ENCODE measurements at regions not wholly inside any gene's neighbourhood (a gene's known extent, or its start where the extent isn't known, plus 50 kb on each side); places are given as distances from the start of the nearest gene placed in this dataset.

DNA sequence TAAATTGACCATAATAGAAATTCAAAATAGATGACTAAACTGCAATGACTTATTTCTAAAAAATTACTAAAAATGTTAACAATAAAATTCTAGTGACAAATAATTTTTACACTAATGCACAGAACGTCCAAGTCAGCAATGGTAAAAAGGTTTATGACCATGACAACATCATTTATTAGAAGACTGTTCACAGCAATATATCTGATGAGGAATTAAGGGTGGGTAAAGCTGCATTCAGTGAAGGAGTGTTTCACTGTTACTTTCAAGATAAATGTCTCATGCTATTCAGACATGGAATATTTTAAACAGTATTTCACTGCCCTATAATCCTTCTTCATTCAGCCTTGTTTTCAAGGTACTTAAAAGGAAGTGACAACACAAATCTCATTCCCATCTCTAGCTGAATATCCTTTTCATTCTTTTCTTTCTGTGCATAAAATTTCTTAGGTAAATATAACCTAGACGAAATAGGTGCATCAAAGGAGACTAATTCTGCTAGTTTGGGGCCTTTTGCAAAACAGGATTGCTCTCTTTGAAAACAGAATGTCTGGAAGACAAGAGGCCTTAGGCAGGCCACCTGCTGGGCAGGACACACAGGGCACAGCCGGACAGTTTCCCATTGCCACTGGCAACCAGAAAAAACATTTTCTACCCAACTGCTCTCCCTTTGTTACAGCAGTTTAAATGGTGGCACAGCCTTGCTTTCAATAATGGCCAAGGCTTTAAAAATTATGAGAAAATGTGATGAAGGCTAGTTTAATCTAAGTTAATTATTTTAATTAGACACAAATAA is 600.3 kb downstream of the SPRY1 start:
- no peak for DNase-seq

DNA sequence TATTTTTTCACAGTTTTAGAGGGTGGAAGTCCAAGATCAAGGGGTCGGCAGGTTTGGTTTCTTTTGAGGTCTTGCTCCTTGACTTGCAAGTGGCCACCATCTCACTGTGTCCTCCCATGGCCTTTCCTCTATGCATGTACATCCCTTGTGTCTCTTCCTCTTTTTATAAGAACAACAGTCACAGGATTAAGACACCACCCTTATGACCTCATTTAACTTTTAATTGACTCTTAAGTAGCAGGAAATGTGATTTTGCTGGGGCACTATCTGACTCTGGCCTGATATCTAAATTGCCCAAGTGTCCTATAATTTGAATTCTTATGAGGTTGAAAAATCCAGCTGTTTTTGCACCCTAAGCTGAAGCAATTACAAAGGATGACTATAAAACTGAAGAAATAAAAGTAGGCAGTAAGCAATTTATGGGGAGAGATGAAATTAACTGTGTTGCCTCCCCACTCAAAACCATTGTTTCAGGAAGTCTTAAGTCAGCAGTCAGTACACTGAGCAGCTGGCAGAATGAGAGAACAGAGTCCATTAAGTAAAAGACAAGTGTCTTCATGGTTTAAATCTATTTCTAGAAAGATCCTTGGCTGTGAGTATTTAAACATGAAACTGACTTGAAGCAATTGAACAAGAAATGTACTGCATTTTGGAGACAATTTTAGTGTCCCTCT is 601.3 kb downstream of the SPRY1 start:
- DNase-seq, result peak; percentile 37 to 84 (median 70)

DNA sequence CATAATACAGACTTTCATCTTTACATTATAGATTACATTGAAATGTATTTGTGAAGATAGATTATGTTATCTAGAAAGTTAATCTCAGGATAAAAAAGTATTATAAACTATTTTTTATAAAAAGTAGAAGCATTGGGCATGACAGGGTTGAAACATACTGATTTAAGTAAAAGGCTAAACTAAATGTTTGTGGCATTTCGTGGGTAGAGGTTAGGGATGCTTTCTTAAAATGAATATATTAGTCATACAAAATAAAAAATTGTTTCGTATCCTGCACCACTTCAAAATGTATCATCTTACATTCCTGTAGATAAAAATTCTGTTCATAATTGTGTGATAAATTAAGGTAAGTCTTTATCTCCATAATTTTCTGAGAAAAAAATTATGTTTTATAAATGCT is 603.6 kb downstream of the SPRY1 start:
- no peak for DNase-seq

DNA sequence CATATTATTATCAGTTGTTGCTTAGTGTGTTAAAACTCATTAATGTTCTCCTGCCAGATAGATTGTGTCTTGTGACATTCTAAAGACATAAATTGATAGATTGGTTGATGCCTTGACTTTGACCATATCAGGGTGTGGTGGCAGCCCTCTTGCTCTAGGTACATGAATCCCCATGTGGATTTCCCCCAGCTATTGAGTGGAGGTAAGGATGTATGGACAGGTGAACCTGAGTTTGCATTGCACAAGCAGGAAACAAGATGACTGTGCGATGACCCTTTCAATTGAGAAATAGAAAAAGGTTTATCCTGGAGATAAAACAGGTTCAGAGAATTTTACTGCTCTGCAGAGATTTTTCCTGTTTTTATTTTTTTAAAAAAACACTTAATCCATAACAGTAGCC is 619.2 kb downstream of the SPRY1 start:
- no peak for DNase-seq

DNA sequence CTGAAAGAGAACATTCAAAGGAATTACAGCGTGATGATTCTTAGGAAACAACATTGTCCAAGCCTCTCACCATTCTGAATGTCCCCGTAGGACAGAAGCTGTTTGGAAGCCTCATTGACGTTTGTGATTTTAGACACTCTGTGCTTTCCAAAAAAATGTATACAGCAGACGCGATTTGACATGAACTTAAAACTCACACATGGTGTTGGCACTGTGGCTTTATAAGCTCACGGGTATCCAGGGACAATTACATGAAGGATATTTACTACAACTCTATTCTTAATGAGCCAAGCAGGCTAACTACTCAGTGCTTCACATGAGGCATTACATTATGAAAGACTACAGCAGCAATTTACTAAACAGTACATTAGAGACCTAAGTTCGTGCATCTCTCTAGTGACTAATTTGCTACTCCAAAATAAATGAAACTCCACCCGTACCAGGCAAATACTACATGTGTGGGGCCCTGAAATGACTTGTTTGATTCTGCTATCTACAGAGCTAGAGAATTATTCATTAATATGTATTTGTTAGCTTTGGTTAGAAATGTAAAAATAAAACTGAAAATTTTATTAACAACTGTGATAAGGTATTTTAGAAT is 620.7 kb downstream of the SPRY1 start:
- DNase-seq, result no peak

DNA sequence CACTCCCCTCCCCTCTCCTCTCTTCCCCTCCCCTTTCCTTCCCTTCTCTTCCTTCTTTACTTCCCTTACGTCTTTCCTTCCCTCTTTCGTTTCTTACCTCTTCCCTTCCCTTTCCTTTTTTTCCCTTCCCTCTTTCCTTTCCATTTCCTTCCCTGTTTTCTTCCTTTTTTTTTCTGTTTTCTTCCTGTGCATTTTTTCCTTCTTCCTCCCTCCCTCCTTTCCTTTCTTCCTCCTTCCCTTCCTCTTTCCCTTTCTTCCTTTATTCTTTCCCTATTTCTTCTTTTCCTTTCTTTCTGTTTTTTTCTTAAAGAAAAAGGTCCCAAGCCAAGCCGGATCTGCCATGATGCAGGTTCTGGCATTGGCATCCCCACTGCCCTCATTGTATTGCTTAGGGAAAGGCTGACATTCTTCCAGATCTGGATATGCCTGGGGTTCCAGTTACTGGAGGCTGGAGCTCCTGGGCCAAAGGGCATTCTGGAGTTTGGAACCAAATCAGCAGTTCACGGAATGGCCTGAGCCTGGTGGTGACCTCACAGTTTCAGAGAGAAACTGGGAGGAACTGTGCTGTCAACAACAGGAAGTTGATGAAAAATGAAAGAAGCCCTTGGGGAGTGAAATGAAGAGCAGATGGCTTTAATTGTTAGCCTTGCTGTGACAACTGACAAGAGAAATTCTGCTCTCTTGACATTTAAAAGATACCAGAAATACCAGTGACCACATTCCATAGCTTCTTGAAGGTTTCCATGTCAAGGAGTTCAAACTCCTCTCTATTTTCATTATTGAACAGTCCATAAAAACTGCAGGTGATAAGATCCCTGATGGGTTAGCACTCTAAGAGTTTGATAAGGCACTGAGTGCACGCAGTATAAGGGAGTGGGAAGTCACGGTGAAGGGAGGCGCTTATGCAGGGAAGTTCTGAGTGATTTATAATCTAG is 622.1 kb downstream of the SPRY1 start:
- peak; percentile 62 to 80 (median 76) for DNase-seq

DNA sequence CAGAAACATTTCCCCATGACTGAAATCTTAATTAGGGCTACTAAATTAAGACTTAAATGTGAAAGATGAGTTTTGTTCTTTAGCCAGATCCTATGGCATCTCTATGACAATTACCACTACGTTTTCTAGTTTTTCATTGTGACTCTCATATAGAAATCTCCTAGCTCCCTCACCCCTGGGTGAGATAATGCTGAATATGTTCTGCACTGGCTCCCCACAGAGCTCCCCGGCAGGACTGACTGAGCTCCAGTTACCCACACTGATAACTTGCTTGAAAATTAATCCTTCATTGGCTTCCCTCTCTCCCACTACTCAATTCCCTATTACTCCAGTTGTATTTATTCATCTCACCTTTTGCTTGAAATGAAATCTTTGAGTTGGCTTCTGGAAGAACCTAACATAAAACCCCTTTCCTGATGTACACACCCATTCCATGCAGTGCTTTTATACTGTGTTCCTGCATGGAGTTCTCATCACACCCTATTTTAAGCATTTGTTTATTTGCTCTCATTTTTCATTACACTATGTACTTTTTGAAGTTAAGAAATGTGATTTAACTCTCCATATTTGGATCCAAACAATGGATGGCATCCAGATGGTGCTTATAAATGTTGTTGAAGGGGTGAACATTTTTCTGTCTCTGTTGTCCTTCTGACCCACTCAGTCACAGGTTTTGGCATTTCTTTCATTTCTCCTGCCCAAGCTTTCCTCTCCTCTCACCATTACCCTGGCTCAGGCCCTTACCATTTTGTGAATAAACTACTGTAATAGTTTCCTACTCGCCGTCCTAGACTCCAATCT is 623.4 kb downstream of the SPRY1 start:
- DNase-seq, result no peak

DNA sequence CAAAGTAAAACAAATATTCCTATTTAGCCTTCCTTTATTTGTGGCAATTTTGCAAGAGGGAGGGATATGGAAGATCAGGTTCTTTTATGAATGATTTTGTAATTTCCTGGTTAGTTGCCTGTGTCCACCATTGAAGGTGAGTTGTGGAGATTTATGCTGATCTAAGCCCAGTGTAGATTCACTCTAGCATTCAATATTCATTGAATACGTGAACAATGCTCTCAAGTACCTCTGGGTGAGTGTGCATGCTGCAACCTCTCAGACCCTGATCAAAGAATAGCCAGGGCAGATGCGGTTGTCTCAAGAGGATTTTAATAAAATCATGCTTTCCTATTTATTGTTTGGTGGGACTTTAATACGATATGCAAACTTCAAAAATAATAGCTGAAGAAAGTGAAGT is 628.4 kb downstream of the SPRY1 start:
- no peak for DNase-seq

DNA sequence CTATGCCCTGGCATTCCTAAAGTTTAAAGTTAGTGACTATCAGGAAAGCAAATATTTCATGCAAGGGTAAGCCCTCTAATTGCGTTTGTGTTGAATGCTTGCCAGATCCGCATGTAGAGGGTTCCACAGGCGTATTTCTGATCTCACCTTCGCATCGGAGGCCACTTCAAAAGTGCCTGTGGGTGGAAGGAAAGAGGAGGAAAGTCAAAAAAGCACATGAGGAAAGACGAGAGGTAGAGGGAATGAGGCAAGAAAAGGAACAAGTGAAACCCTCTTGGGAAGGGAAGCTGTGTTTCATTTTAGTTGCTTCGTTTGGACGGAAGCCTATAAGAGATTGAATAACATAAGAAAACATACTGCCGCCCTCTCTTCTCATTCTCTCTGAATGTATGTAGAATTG is 628.8 kb downstream of the SPRY1 start:
- no peak for DNase-seq

DNA sequence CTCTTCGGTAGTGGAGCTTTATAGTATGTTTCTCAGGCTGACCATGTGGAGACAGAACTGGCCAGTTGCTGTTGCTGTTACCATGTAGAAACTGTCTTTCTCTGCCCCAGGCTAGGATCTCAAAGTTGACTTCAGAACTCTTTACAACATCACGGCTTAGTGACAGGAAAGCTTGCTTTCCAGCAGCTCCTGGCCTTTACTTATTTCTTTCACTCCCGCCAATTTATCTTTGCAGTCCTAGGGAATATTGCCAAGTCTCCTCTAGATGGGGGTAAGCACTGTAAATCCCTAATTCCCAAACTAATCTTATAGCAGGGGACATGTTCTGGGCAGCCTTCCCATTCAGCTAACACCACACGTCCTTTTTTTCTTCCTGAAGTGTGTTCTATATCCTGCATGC is 631.6 kb downstream of the SPRY1 start:
- no peak for DNase-seq

DNA sequence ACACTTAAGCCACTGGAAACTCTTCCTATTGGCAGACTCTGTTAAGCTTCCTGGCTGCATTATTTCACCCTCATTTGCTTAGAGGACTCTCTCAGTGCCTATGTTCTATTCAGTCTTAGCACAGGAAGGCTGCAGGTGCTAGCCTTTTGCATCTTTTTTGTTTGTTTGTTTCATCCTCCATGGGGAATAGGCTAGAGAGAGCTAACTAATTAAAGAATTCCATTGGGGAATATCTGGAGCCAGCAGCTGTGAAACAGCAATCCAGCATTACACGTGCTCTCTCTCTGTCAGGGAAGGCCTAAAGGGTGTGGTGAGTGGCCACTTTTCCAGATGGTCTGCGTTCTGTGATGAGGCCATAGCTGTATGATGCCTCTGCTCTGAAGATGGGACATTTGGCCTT is 633.6 kb downstream of the SPRY1 start:
- no peak for DNase-seq

DNA sequence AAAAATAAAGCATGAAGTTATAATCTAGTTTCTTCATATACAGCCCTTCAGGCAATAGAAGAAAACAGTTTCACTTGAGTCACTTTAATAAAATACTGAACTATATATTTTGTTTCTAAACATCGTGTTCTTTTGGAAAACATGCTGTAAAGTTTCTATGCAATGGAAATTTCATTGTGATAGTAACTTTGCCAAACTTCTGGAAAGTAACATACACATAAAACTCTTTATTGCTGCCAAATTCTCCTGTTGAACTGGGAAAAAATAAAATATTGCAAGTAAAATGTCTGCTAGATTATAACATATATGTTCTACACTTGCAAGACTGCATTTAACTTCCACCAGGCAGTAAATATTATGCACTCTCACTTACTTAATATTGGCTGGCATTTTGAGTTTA is 635.4 kb downstream of the SPRY1 start:
- no peak for DNase-seq

DNA sequence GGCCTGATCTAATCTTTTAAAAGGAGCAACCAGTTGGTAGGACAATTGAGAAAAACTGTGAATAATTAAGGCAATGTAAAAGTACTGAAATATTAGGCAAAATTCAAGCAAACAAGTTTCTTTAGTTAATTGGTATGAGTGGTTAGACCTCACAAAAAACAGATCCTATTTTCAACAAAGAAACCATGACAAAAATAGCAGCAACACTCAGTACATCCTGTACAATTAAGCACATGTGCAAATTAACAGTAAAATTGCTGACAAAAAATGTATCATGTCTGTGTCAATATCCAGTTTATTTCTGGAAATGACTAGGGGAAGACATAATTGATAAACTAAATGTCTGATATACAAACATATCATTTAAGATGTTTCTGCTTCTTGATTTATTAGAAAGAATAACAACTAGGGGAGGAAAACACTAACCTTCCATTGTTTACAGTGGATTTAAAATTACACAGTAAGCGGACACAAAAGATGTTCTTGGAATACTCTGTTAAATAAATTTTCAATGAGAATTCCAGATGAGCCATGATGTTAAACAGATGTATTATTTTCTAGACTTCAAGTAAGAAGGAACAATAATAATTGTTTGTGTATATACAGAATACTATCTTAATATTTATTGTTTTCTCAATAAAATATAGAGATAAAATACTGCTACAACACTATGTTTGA is 638.9 kb downstream of the SPRY1 start:
- DNase-seq, result no peak

DNA sequence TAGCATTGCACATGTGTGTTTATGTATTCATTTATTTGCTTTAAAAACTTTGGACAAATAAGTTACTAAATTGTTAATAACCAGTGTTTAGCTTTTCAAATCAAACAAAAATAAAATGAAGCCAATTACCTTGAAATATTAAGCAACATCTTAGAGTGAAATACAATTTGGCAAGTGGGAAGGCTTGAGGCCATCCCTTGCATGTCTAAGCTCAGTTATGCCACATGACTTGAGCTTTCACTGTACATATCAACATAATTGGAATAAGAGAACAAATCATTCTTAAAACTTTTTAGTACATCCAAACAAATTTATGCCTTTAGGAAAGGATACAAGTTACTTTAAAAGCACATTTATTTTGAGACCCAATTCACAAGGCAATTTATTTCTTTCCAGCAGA is 640.6 kb downstream of the SPRY1 start:
- no peak for DNase-seq

DNA sequence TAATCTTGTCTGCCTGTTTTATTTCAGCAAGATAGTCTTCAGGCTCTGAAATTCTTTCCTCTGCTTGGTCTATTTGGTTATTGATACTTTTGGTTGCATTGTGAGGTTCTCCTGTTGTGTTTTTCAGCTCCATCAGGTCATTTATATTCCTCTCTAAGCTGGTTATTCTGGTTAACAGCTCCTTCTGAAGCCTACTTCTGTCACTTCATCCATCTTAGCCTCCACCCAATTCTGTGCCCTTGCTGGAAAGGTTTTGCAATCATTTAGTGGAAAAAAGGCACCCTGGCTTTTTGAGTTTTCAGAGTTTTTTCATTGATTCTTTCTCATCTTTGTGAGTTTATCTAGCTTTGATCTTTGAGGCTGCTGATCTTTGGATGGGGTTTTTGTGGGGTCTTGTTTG is 647.7 kb downstream of the SPRY1 start:
- DNase-seq, result no peak

DNA sequence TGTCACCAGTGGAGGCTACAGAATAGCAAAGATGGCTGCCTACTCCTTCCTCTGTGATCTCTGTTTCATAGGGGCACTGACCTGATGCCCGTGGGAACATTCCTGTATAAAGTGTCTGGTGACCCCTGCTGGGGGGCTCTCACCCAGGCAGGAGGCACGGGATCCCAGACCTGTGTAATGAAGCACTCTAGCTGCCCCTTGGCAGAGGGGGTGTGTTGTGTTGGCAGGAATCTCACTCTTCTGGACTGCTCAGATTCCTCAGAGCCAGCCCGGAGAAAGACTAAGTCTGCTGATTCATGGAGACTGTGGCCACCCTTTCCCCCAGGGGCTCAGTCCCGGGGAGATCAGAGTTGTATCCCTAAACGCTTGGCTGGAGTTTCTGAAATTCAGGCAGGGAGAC is 648.3 kb downstream of the SPRY1 start:
- DNase-seq, result peak in 1 of 4 experiments; percentile 3

DNA sequence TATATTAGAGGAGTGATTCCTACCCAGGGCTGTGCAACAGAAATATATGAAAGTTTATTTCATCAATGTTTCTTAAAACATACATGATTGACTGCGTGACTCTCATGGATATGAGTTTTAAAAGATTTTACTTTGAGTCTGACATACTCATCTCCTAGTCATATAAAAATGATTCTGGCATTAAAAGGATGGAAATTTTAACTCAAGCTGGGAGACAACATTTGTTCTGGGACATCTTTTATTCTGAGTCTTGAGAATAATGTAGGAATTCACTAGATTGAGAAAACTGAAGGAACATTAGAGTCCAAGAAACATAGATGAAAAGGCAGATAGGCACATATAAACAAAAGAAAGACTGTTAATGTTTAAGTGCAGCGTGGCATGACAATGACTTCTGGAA is 649.6 kb downstream of the SPRY1 start:
- DNase-seq, result no peak

DNA sequence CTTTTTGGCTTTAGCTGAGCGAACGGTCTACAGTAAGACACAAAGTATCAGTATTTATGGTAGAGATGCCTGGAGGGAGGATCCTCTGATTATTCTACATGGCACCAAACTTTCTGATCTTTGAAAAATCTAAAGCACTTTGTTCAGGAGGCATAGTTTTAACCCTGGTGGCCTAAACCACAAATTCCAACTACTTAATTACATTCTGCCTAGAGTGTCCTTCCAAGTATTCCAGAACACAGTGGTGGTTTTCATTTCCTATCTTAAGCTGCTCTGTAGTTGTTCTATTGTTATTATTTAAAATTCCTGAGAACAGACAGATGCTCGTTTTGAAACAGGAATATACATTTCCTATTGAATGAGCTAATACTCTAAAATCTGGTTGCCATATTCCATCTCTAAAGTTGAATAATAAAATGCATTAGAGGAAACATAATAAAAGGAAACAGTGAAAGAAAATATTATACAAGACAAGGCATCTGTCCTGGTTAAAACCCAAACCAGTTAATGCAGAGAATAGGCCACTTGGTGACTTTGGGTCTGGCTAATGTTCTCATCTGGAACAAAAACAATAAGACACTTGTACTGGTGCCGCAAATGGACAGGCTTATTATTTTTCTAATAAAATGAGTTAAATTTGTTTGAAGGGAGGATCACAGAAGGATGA is 657.4 kb downstream of the SPRY1 start:
- no peak for DNase-seq

DNA sequence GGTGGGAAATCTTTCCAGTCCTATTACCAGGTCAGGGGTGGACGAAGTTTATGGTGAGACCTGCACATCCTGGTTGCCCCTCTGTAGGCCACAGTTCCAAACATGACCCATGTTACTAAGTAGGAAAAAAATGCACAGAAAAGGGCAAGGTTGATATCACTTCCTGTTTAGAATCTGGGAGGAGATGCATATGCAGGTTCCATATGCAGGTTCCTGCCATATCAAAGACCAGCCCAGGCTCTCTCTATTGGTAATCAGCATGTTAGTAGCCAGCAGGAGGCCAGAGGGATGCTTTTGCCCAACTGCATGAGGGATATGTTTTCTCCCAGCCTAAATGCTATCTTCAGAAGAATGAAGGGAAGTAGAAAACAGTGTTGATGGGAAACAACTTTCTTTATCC is 657.2 kb downstream of the ANKRD50 start:
- no peak for DNase-seq

DNA sequence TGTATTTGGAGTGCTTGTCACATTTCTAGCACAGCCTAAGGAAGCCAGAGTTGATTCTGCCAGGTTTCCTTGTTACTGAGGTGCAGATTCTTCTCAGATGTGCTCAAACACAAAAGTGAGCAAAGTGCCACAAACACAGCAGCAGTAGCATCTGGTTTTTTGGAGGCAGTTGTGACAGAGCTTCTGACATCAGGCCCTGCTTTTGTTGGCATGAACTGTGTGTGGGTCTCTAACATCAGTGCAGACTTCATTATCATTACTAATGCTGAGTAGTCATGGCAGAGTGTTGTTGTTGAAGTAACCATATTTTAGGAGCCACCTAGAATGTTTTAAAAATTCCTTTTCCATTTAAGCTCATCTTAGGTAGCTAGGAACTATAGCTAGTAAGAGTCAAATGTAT is 656.6 kb downstream of the ANKRD50 start:
- no peak for DNase-seq

All from suppressor macrophage (primary cell).